HCT116 (cell line): ENCODE measurements at regions not wholly inside any gene's neighbourhood (a gene's known extent, or its start where the extent isn't known, plus 50 kb on each side); places are given as distances from the start of the nearest gene placed in this dataset.

Source experiments
- EZH2 ChIP-seq: fragments of 200-600 bp; sonication (generic); IDR thresholded peaks from 2 replicates; pipeline ENCODE4 v1.6.1; 2017; ENCODE audit warnings: antibody characterized with exemption, mixed run types
- EZH2phosphoT487 ChIP-seq: fragments of 200-600 bp; IDR thresholded peaks from 2 replicates; pipeline ENCODE4 v1.6.1; 2018; ENCODE audit warnings: antibody characterized with exemption, borderline replicate concordance
- FOSL1 ChIP-seq: IDR thresholded peaks from 2 replicates; pipeline ENCODE4 v1.6.1; 2012; ENCODE audit warnings: low read depth
- JUND ChIP-seq: IDR thresholded peaks from 2 replicates; pipeline ENCODE4 v1.6.1; 2012
- POLR2A ChIP-seq: IDR thresholded peaks from 2 replicates; pipeline ENCODE4 v1.7.0; 2011; ENCODE audit warnings: borderline replicate concordance; ENCODE audit not compliant: insufficient read depth, insufficient read length; ENCODE audit errors: extremely low read depth
- RAD21 ChIP-seq: IDR thresholded peaks from 2 replicates; pipeline ENCODE4 v1.6.1; 2012; ENCODE audit warnings: low read depth, mild to moderate bottlenecking
- SIN3A ChIP-seq: IDR thresholded peaks from 2 replicates; pipeline ENCODE4 v1.6.1; 2012; ENCODE audit warnings: low read depth
- YY1 ChIP-seq: IDR thresholded peaks from 2 replicates; pipeline ENCODE4 v1.6.1; 2011; ENCODE audit warnings: low read length, low read depth, moderate library complexity, mild to moderate bottlenecking; ENCODE audit not compliant: insufficient replicate concordance; ENCODE audit errors: extremely low read depth
- TF ChIP-seq, protein P1 (sequence below), 3 experiments: fragments of 200-600 bp in 1 of 3; sonication (generic) in 1 of 3; IDR thresholded peaks in 2 of 3; conservative IDR thresholded peaks in 1 of 3; 2 replicates each; pipeline ENCODE4 v1.5.1; 2012 to 2017; ENCODE audit warnings: low read depth in 2 of 3, low read length in 2 of 3, antibody characterized with exemption in 1 of 3, borderline replicate concordance in 1 of 3, control low read depth in 1 of 3, mild to moderate bottlenecking in 1 of 3, mixed read lengths in 1 of 3, mixed run types in 1 of 3, moderate library complexity in 1 of 3; ENCODE audit not compliant: insufficient read depth in 1 of 3
- TF ChIP-seq, protein P2 (sequence below): IDR thresholded peaks from 2 replicates; pipeline ENCODE4 v1.6.1; 2012
- TF ChIP-seq, protein P3 (sequence below): IDR thresholded peaks from 2 replicates; pipeline ENCODE4 v1.6.1; 2012; ENCODE audit warnings: low read depth

DNA sequence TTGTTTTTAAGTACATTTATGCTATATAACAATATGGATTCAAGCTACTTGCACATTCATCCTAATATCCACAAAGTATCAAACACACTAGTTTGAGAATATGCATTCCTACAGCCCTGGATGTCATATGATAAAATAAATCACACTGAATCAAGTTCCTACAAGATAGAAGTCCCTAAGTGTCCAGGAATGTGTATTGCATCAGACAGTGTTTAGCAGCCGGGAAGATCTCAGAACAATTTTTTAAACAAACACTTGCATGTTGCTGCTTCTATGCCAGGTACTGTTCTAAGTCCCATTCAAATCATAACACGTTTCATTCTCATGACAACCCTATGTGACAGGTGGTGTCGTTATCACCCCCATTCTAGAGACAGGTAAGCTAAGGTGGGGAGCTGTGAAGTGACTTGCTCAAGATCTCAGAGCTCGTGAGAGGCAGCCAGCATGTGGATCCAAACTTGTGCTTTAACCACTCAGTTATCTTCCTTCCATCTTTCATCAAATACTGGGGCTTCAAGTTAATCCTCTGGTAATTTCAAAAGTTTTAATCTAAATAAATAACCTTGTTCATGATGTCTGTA is 68.3 kb upstream of the KIF26B start:
- TF ChIP-seq YY1 (no peak), SIN3A (no peak), POLR2A (no peak), RAD21 (no peak), EZH2phosphoT487 (no peak), FOSL1 (no peak), JUND (no peak), EZH2 (no peak)
- TF ChIP-seq, protein P1, sequence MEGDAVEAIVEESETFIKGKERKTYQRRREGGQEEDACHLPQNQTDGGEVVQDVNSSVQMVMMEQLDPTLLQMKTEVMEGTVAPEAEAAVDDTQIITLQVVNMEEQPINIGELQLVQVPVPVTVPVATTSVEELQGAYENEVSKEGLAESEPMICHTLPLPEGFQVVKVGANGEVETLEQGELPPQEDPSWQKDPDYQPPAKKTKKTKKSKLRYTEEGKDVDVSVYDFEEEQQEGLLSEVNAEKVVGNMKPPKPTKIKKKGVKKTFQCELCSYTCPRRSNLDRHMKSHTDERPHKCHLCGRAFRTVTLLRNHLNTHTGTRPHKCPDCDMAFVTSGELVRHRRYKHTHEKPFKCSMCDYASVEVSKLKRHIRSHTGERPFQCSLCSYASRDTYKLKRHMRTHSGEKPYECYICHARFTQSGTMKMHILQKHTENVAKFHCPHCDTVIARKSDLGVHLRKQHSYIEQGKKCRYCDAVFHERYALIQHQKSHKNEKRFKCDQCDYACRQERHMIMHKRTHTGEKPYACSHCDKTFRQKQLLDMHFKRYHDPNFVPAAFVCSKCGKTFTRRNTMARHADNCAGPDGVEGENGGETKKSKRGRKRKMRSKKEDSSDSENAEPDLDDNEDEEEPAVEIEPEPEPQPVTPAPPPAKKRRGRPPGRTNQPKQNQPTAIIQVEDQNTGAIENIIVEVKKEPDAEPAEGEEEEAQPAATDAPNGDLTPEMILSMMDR (IDR thresholded peaks at IDR 0.05 in 2 of 3, conservative IDR thresholded peaks at IDR 0.05 in 1 of 3; ENCODE audit: borderline replicate concordance in 1 of 3, insufficient read depth in 1 of 3, low read depth in 2 of 3, low read length in 2 of 3), result no peak
- TF ChIP-seq, protein P2, sequence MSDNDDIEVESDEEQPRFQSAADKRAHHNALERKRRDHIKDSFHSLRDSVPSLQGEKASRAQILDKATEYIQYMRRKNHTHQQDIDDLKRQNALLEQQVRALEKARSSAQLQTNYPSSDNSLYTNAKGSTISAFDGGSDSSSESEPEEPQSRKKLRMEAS, result no peak
- TF ChIP-seq, protein P3, sequence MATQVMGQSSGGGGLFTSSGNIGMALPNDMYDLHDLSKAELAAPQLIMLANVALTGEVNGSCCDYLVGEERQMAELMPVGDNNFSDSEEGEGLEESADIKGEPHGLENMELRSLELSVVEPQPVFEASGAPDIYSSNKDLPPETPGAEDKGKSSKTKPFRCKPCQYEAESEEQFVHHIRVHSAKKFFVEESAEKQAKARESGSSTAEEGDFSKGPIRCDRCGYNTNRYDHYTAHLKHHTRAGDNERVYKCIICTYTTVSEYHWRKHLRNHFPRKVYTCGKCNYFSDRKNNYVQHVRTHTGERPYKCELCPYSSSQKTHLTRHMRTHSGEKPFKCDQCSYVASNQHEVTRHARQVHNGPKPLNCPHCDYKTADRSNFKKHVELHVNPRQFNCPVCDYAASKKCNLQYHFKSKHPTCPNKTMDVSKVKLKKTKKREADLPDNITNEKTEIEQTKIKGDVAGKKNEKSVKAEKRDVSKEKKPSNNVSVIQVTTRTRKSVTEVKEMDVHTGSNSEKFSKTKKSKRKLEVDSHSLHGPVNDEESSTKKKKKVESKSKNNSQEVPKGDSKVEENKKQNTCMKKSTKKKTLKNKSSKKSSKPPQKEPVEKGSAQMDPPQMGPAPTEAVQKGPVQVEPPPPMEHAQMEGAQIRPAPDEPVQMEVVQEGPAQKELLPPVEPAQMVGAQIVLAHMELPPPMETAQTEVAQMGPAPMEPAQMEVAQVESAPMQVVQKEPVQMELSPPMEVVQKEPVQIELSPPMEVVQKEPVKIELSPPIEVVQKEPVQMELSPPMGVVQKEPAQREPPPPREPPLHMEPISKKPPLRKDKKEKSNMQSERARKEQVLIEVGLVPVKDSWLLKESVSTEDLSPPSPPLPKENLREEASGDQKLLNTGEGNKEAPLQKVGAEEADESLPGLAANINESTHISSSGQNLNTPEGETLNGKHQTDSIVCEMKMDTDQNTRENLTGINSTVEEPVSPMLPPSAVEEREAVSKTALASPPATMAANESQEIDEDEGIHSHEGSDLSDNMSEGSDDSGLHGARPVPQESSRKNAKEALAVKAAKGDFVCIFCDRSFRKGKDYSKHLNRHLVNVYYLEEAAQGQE, result no peak
